H9 (cell line): ENCODE measurements at regions not wholly inside any gene's neighbourhood (a gene's known extent, or its start where the extent isn't known, plus 50 kb on each side); places are given as distances from the start of the nearest gene placed in this dataset.

Source experiments
- DNase-seq: peaks from one replicate; pipeline ENCODE4 v3.0.0-alpha.2; 2017
- H2AFZ ChIP-seq: one replicate; pipeline ENCODE4 v1.6.1; 2013; ENCODE audit warnings: mild to moderate bottlenecking, low read length, control low read depth, moderate library complexity
- H2AK5ac ChIP-seq: 2 replicates; pipeline ENCODE4 v1.6.1; 2013; ENCODE audit warnings: low read length, control low read depth, mixed read lengths; ENCODE audit not compliant: insufficient read length
- H2BK120ac ChIP-seq: one replicate; pipeline ENCODE4 v1.6.1; 2013; ENCODE audit warnings: low read depth, mild to moderate bottlenecking, low read length, control low read depth, inconsistent platforms; ENCODE audit not compliant: poor library complexity, severe bottlenecking
- H2BK12ac ChIP-seq: 2 replicates; pipeline ENCODE4 v1.6.1; 2013; ENCODE audit warnings: low read length, control low read depth, mixed read lengths, low read depth; ENCODE audit not compliant: insufficient read length
- H2BK15ac ChIP-seq: 2 replicates; pipeline ENCODE4 v1.6.1; 2013; ENCODE audit warnings: low read depth, low read length, control low read depth
- H2BK20ac ChIP-seq: one replicate; pipeline ENCODE4 v1.6.1; 2013; ENCODE audit warnings: low read depth, mild to moderate bottlenecking, low read length, control low read depth, inconsistent platforms; ENCODE audit not compliant: poor library complexity, severe bottlenecking
- H2BK5ac ChIP-seq: 2 replicates; pipeline ENCODE4 v1.6.1; 2013; ENCODE audit warnings: low read length, control low read depth, mixed read lengths; ENCODE audit not compliant: insufficient read length
- H3K14ac ChIP-seq: 2 replicates; pipeline ENCODE4 v1.6.1; 2013; ENCODE audit warnings: low read length, control low read depth; ENCODE audit not compliant: insufficient read depth
- H3K18ac ChIP-seq: 2 replicates; pipeline ENCODE4 v1.6.1; 2013; ENCODE audit warnings: low read depth, mild to moderate bottlenecking, mixed read lengths, low read length, control low read depth; ENCODE audit not compliant: insufficient read length
- H3K23ac ChIP-seq: 2 replicates; pipeline ENCODE4 v1.6.1; 2013; ENCODE audit warnings: low read length, control low read depth, mixed read lengths, low read depth; ENCODE audit not compliant: insufficient read length
- H3K23me2 ChIP-seq: 2 replicates; pipeline ENCODE4 v1.6.1; 2013; ENCODE audit warnings: low read depth, mild to moderate bottlenecking, mixed read lengths, low read length, control low read depth; ENCODE audit not compliant: insufficient read length, poor library complexity, severe bottlenecking
- H3K27ac ChIP-seq: 2 replicates; pipeline ENCODE4 v1.5.1; 2013; ENCODE audit warnings: low read length, control low read depth, mixed read lengths, low read depth; ENCODE audit not compliant: insufficient read length
- H3K27me3 ChIP-seq: 2 replicates; pipeline ENCODE4 v1.6.1; 2013; ENCODE audit warnings: low read length, control low read depth, inconsistent platforms; ENCODE audit not compliant: insufficient read depth
- H3K4ac ChIP-seq: 2 replicates; pipeline ENCODE4 v1.6.1; 2013; ENCODE audit warnings: low read depth, mild to moderate bottlenecking, control low read depth, inconsistent platforms, low read length, moderate library complexity
- H3K4me1 ChIP-seq: 2 replicates; pipeline ENCODE4 v1.6.1; 2013; ENCODE audit warnings: low read length, control low read depth, inconsistent platforms; ENCODE audit not compliant: insufficient read depth
- H3K4me2 ChIP-seq: 2 replicates; pipeline ENCODE4 v1.6.1; 2013; ENCODE audit warnings: low read length, control low read depth, mixed read lengths; ENCODE audit not compliant: insufficient read length, insufficient read depth
- H3K56ac ChIP-seq: 2 replicates; pipeline ENCODE4 v1.6.1; 2013; ENCODE audit warnings: low read depth, mild to moderate bottlenecking, mixed read lengths, low read length, control low read depth; ENCODE audit not compliant: insufficient read length
- H3K79me1 ChIP-seq: 2 replicates; pipeline ENCODE4 v1.6.1; 2013; ENCODE audit warnings: low read depth, mild to moderate bottlenecking, moderate library complexity, low read length, control low read depth, inconsistent platforms; ENCODE audit not compliant: insufficient read depth, poor library complexity, severe bottlenecking
- H3K79me2 ChIP-seq: 2 replicates; pipeline ENCODE4 v1.6.1; 2013; ENCODE audit warnings: low read length, control low read depth, inconsistent platforms; ENCODE audit not compliant: insufficient read depth
- H3K9ac ChIP-seq: 2 replicates; pipeline ENCODE4 v1.6.1; 2013; ENCODE audit warnings: low read length, control low read depth, mixed read lengths; ENCODE audit not compliant: insufficient read length; ENCODE audit errors: extremely low read depth
- H3K9me3 ChIP-seq: one replicate; pipeline ENCODE4 v1.6.1; 2013; ENCODE audit warnings: low read depth, low read length, inconsistent platforms; ENCODE audit not compliant: control insufficient read depth
- H3T11ph ChIP-seq: one replicate; pipeline ENCODE4 v1.6.1; 2013; ENCODE audit warnings: mild to moderate bottlenecking, low read length, control low read depth, inconsistent platforms
- H4K20me1 ChIP-seq: one replicate; pipeline ENCODE4 v1.6.1; 2013; ENCODE audit not compliant: control insufficient read depth, insufficient read length, insufficient read depth
- H4K5ac ChIP-seq: 2 replicates; pipeline ENCODE4 v1.6.1; 2013; ENCODE audit warnings: low read depth, mild to moderate bottlenecking, mixed read lengths, low read length, control low read depth; ENCODE audit not compliant: insufficient read length
- H4K8ac ChIP-seq: replicated peaks from 2 replicates; pipeline ENCODE4 v1.6.1; 2013; ENCODE audit warnings: low read length, control low read depth, mixed read lengths, low read depth; ENCODE audit not compliant: insufficient read length
- H4K91ac ChIP-seq: 2 replicates; pipeline ENCODE4 v1.6.1; 2013; ENCODE audit warnings: low read depth, mild to moderate bottlenecking, moderate library complexity, mixed read lengths, low read length, control low read depth; ENCODE audit not compliant: insufficient read length
- H3K27ac Mint-ChIP-seq, 3 experiments: 2 replicates in 2 of 3; 3 replicates in 1 of 3; pipeline ENCODE4 v1.8.0; 2020 to 2021; ENCODE audit warnings: mixed read lengths in 3 of 3, mild to moderate bottlenecking in 1 of 3, moderate library complexity in 1 of 3
- H3K27me3 Mint-ChIP-seq: 2 replicates; pipeline ENCODE4 v1.8.0; 2021; ENCODE audit warnings: low read depth, mild to moderate bottlenecking, moderate library complexity, mixed read lengths
- H3K36me3 Mint-ChIP-seq, 3 experiments: 2 replicates in 2 of 3; 3 replicates in 1 of 3; pipeline ENCODE4 v1.8.0; 2020 to 2021; ENCODE audit warnings: low read depth in 3 of 3, mixed read lengths in 3 of 3; ENCODE audit not compliant: insufficient read depth in 1 of 3
- H3K4me1 Mint-ChIP-seq, 2 experiments: 2 replicates each; pipeline ENCODE4 v1.8.0; 2020; ENCODE audit warnings: mixed read lengths in 2 of 2
- H3K4me3 Mint-ChIP-seq, 2 experiments: 2 replicates in 1 of 2; 3 replicates in 1 of 2; pipeline ENCODE4 v1.8.0; 2020 to 2021; ENCODE audit warnings: mild to moderate bottlenecking in 2 of 2, mixed read lengths in 2 of 2, moderate library complexity in 1 of 2
- H3K9me3 Mint-ChIP-seq, 2 experiments: 2 replicates in 1 of 2; 3 replicates in 1 of 2; pipeline ENCODE4 v1.8.0; 2020; ENCODE audit warnings: mild to moderate bottlenecking in 2 of 2, mixed read lengths in 2 of 2, moderate library complexity in 1 of 2
- CTCF ChIP-seq: fragments of 200-600 bp; sonication (generic); conservative IDR thresholded peaks from 3 replicates; pipeline ENCODE4 v1.8.0; 2021; ENCODE audit warnings: antibody characterized with exemption, mild to moderate bottlenecking
- WGBS: extraction: QIAGEN DNeasy Blood & Tissue Kit; methylation state at CpG from one replicate; pipeline ENCODE4 v1.1.7; 2013; ENCODE audit warnings: missing lambda C conversion rate, low lambda C conversion rate, mixed read lengths; ENCODE audit not compliant: insufficient read length; ENCODE audit errors: extremely low coverage; 5-methylcytosine and 5-hydroxymethylcytosine counted together

- no peaks in the 10 kb centered on the region for H3K23me2 ChIP-seq
- no peak overlapping the region for H3K18ac ChIP-seq
- no peak overlapping the region for H3K14ac ChIP-seq
- H3K4ac ChIP-seq: no peak overlapping the region
- H2BK20ac ChIP-seq: no peak overlapping the region
- no peak overlapping the region for H4K8ac ChIP-seq
- H3K9ac ChIP-seq: no peak overlapping the region
- H2BK120ac ChIP-seq: no peak overlapping the region
- H4K20me1 ChIP-seq: no peaks in the 10 kb centered on the region
- H3K27me3 ChIP-seq: no peaks in the 10 kb centered on the region
- H3K4me2 ChIP-seq: no peak overlapping the region
- H3K4me1 ChIP-seq: no peaks in the 10 kb centered on the region
- Mint-ChIP-seq H3K27ac (peak overlapping the region in 2 of 3 experiments; percentile 65 to 66; a peak in 5 of 7 replicates), H3K36me3 (peaks cover 26 to 34% (median 28%) of the 10 kb centered on the region in 3 experiments), H3K27me3 (peaks cover 3% of the 10 kb centered on the region; the same call in 1 of the 2 replicates), H3K4me1 (0 out of 4 replicates have a peak, but pooled peaks cover under 1 to 2% of the 10 kb centered on the region in 2 experiments), H3K4me3 (no peak overlapping the region), H3K9me3 (peaks cover 2 to 4% of the 10 kb centered on the region in 2 experiments; a peak in 3 of 5 replicates)
- DNase-seq: no peak
- H3T11ph ChIP-seq: no peak overlapping the region
- no peak overlapping the region for H4K5ac ChIP-seq
- H3K79me1 ChIP-seq: no peaks in the 10 kb centered on the region
- H2AK5ac ChIP-seq: no peak overlapping the region
- no peak overlapping the region for H2BK12ac ChIP-seq
- no peak overlapping the region for H2AFZ ChIP-seq
- H4K91ac ChIP-seq: no peak overlapping the region
- H3K9me3 ChIP-seq: no peaks in the 10 kb centered on the region
- no peaks in the 10 kb centered on the region for H3K79me2 ChIP-seq
- TF ChIP-seq CTCF: no peak; the same call in 2 of the 3 replicates
- peak overlapping the region; percentile 61 for H3K27ac ChIP-seq
- no peak overlapping the region for H2BK15ac ChIP-seq
- WGBS: no CpG with 5 or more reads among the region's 4 CpGs
- H2BK5ac ChIP-seq: no peak overlapping the region
- no peak overlapping the region for H3K56ac ChIP-seq
- H3K23ac ChIP-seq: no peak overlapping the region
These were observed 387.3 kb upstream of the EPHA7 start for GRCh38 chr6:93806409-93807270.
